HEK293 (cell line): ENCODE measurements at regions not wholly inside any gene's neighbourhood (a gene's known extent, or its start where the extent isn't known, plus 50 kb on each side); places are given as distances from the start of the nearest gene placed in this dataset.

ENCODE experiments used
- ZNF148 ChIP-seq: fragments of 450-650 bp; formaldehyde crosslinking; IDR thresholded peaks from 2 replicates; pipeline ENCODE4 v1.5.0; 2017; ENCODE audit warnings: missing biosample characterization, missing genetic modification characterization, borderline replicate concordance
- ZNF274 ChIP-seq, 2 experiments: fragments of 200-500 bp in 1 of 2; fragments of 450-650 bp in 1 of 2; sonication (Bioruptor generic) in 1 of 2; formaldehyde crosslinking in 1 of 2; IDR thresholded peaks; 2 replicates each; pipeline versions ENCODE4 v1.5.1 to v1.6.1; 2014 to 2016; ENCODE audit warnings: borderline replicate concordance in 1 of 2, inconsistent platforms in 1 of 2, low read length in 1 of 2, missing biosample characterization in 1 of 2, missing genetic modification characterization in 1 of 2

GRCh38 chr16:73217654-73218053 lies 169.7 kb upstream of the ZFHX3 start:
- TF ChIP-seq ZNF274 (IDR thresholded peaks at IDR 0.05; ENCODE audit: low read length) (no peak), ZNF274 (tag by site-specific recombination; IDR thresholded peaks at IDR 0.05; ENCODE audit: borderline replicate concordance) (no peak), ZNF148 (no peak)
